Prostate gland (tissue), 2 donors: ENCODE measurements at regions not wholly inside any gene's neighbourhood (a gene's known extent, or its start where the extent isn't known, plus 50 kb on each side); places are given as distances from the start of the nearest gene placed in this dataset.

Experiments
- POLR2A ChIP-seq: fragments of 450-650 bp; IDR thresholded peaks from one replicate; pipeline ENCODE4 v1.6.1; 2016; ENCODE audit warnings: antibody characterized with exemption, mild to moderate bottlenecking
- TF ChIP-seq, protein P1 (sequence below), 4 experiments: fragments of 200-600 bp in 2 of 4; fragments of 450-650 bp in 2 of 4; sonication (generic) in 2 of 4; IDR thresholded peaks; 1 replicate in 3 of 4; 2 replicates in 1 of 4; pipeline ENCODE4 v1.5.1; 2016 to 2019; ENCODE audit warnings: antibody characterized with exemption in 4 of 4, mild to moderate bottlenecking in 2 of 4, moderate library complexity in 2 of 4

DNA sequence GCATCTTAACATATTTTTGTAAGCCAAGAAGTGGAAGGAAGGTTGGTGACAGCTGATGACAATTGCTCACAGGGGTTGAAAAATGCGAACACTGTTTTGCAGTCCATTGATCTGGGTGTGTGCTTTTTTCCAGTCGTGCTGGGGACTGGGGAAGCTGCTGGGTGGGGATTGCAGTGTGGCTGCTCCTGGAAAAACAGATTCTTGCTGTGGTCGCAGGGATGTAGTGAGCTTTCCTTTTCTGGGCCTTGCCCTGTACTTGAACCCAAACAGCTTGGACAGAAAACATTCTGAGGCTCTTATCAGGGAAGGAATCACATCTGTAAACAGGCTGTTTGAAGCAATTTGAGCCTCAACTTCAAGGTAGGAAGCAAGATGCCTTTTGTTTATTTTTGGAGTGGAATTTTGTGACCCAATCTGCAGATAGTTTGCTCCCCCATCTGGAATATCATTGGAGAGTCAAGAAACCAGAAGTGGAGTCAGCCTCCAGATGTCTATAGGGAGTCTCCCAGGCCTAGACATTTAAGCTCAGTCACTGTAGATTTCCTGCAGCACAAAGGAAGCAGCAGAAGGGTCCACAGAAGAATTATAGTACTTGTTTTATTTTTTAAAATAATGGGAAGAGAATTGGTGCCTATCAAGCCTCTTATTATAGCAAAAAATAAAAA lies 279.2 kb upstream of the FERMT1 start:
- TF ChIP-seq, protein P1, sequence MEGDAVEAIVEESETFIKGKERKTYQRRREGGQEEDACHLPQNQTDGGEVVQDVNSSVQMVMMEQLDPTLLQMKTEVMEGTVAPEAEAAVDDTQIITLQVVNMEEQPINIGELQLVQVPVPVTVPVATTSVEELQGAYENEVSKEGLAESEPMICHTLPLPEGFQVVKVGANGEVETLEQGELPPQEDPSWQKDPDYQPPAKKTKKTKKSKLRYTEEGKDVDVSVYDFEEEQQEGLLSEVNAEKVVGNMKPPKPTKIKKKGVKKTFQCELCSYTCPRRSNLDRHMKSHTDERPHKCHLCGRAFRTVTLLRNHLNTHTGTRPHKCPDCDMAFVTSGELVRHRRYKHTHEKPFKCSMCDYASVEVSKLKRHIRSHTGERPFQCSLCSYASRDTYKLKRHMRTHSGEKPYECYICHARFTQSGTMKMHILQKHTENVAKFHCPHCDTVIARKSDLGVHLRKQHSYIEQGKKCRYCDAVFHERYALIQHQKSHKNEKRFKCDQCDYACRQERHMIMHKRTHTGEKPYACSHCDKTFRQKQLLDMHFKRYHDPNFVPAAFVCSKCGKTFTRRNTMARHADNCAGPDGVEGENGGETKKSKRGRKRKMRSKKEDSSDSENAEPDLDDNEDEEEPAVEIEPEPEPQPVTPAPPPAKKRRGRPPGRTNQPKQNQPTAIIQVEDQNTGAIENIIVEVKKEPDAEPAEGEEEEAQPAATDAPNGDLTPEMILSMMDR (IDR thresholded peaks at IDR 0.05) = no peak
- no peak for TF ChIP-seq POLR2A
